DND-41 (cell line): ENCODE measurements at regions not wholly inside any gene's neighbourhood (a gene's known extent, or its start where the extent isn't known, plus 50 kb on each side); places are given as distances from the start of the nearest gene placed in this dataset.

ENCODE experiments used
- ATAC-seq: fragments of 200-7000 bp; cut with Tn5 transposase; 3 replicates; pipeline ENCODE4 v1.9.1; 2021; ENCODE audit warnings: low read depth; ENCODE audit not compliant: insufficient read depth
- DNase-seq: peaks from one replicate; pipeline ENCODE4 v3.0.0-alpha.2; 2020
- H2AFZ ChIP-seq: 2 replicates; pipeline ENCODE4 v1.6.0; 2012; ENCODE audit warnings: low read depth, low read length
- H3K27ac ChIP-seq: 2 replicates; pipeline ENCODE4 v1.5.1; 2012; ENCODE audit warnings: low read length, inconsistent platforms
- H3K27me3 ChIP-seq: fragments of 200-600 bp; sonication (generic); 2 replicates; pipeline ENCODE4 v1.6.0; 2012; ENCODE audit warnings: low read length, mild to moderate bottlenecking, inconsistent platforms; ENCODE audit not compliant: insufficient read depth, poor library complexity
- H3K36me3 ChIP-seq: 2 replicates; pipeline ENCODE4 v1.5.1; 2012; ENCODE audit warnings: low read length, inconsistent platforms; ENCODE audit not compliant: insufficient read depth
- H3K4me1 ChIP-seq: 2 replicates; pipeline ENCODE4 v1.5.1; 2012; ENCODE audit warnings: mild to moderate bottlenecking, low read length; ENCODE audit not compliant: insufficient read depth
- H3K4me2 ChIP-seq: 2 replicates; pipeline ENCODE4 v1.6.0; 2012; ENCODE audit warnings: mild to moderate bottlenecking, moderate library complexity, low read length, inconsistent platforms; ENCODE audit not compliant: insufficient read depth
- H3K4me3 ChIP-seq, 2 experiments: fragments of 200-600 bp in 1 of 2; shearing (Covaris generic) in 1 of 2; 2 replicates each; pipeline ENCODE4 v1.5.1; 2012 to 2016; ENCODE audit warnings: inconsistent platforms in 2 of 2, low read length in 2 of 2, mild to moderate bottlenecking in 2 of 2, low read depth in 1 of 2, moderate library complexity in 1 of 2
- H3K79me2 ChIP-seq: 2 replicates; pipeline ENCODE4 v1.6.0; 2012; ENCODE audit warnings: low read length, inconsistent platforms; ENCODE audit not compliant: insufficient read depth
- H3K9ac ChIP-seq: 2 replicates; pipeline ENCODE4 v1.6.0; 2012; ENCODE audit warnings: low read depth, mild to moderate bottlenecking, inconsistent platforms, low read length, moderate library complexity
- H3K9me3 ChIP-seq: 2 replicates; pipeline ENCODE4 v1.5.1; 2012; ENCODE audit warnings: low read length, moderate library complexity, mild to moderate bottlenecking, inconsistent platforms; ENCODE audit not compliant: insufficient read depth, severe bottlenecking
- H4K20me1 ChIP-seq: 2 replicates; pipeline ENCODE4 v1.6.0; 2012; ENCODE audit warnings: low read length; ENCODE audit not compliant: insufficient read depth
- CTCF ChIP-seq: IDR thresholded peaks from 2 replicates; pipeline ENCODE4 v1.5.1; 2012; ENCODE audit warnings: borderline replicate concordance, low read length, moderate library complexity, mild to moderate bottlenecking; ENCODE audit not compliant: poor library complexity, severe bottlenecking; ENCODE audit errors: extremely low read depth
- EZH2 ChIP-seq: IDR thresholded peaks from 3 replicates; pipeline ENCODE4 v1.6.1; 2012; ENCODE audit warnings: borderline replicate concordance, low read depth, mild to moderate bottlenecking, moderate library complexity, low read length, inconsistent platforms; ENCODE audit not compliant: severe bottlenecking

- Histone ChIP-seq H4K20me1 (no peaks in the 10 kb centered on the region), H3K4me1 (no peaks in the 10 kb centered on the region), H3K4me2 (no peak overlapping the region), H3K79me2 (no peaks in the 10 kb centered on the region), H3K9me3 (no peaks in the 10 kb centered on the region), H3K27me3 (peaks cover 13% of the 10 kb centered on the region), H3K36me3 (no peaks in the 10 kb centered on the region), H3K4me3 (no peak overlapping the region), H3K9ac (no peak overlapping the region), H3K27ac (no peak overlapping the region), H2AFZ (no peak overlapping the region)
- TF ChIP-seq EZH2 (no peak), CTCF (no peak)
- DNase-seq (no peak), ATAC-seq (no peak)
These were observed 132.3 kb downstream of the UNC5CL start for GRCh38 chr6:40906759-40907158.

GRCh38 chr6:40904583-40905194 is 134.3 kb downstream of the UNC5CL start:
- DNase-seq, result no peak
- Histone ChIP-seq H3K4me1 (no peaks in the 10 kb centered on the region), H3K4me2 (no peak overlapping the region), H3K79me2 (no peaks in the 10 kb centered on the region), H3K27ac (no peak overlapping the region), H3K4me3 (no peak overlapping the region), H4K20me1 (no peaks in the 10 kb centered on the region), H3K27me3 (peaks cover 10% of the 10 kb centered on the region), H2AFZ (no peak overlapping the region), H3K36me3 (no peaks in the 10 kb centered on the region), H3K9ac (no peak overlapping the region), H3K9me3 (no peaks in the 10 kb centered on the region)
- ATAC-seq, result no peak
- TF ChIP-seq CTCF (no peak), EZH2 (no peak)

- Histone ChIP-seq H3K36me3 (no peaks in the 10 kb centered on the region), H2AFZ (no peak overlapping the region), H3K4me3 (no peak overlapping the region), H3K79me2 (no peaks in the 10 kb centered on the region), H3K27ac (no peak overlapping the region), H3K4me2 (no peak overlapping the region), H3K9ac (no peak overlapping the region), H4K20me1 (no peaks in the 10 kb centered on the region), H3K9me3 (no peaks in the 10 kb centered on the region), H3K4me1 (no peaks in the 10 kb centered on the region), H3K27me3 (peaks cover 10% of the 10 kb centered on the region)
- TF ChIP-seq EZH2 (no peak), CTCF (no peak)
- no peak for ATAC-seq
- no peak for DNase-seq
These were observed 135.6 kb downstream of the UNC5CL start for GRCh38 chr6:40903456-40903855.
